WERI-Rb-1 (cell line): ENCODE measurements at regions not wholly inside any gene's neighbourhood (a gene's known extent, or its start where the extent isn't known, plus 50 kb on each side); places are given as distances from the start of the nearest gene placed in this dataset.
"Not testable (repeated sequence)": the region's sequence is repeated elsewhere in the genome, so short reads cannot be mapped to it uniquely, and the experiment has no call there.

Source experiments
- DNase-seq: peaks from one replicate; pipeline ENCODE4 v3.0.0-alpha.2; 2020
- H3K27ac ChIP-seq: fragments of 250-450 bp; sonication (Bioruptor Pico); 2 replicates; pipeline ENCODE4 v1.5.1; 2020; ENCODE audit warnings: mild to moderate bottlenecking, moderate library complexity
- H3K27me3 ChIP-seq: fragments of 250-450 bp; sonication (Bioruptor Pico); 2 replicates; pipeline ENCODE4 v1.5.1; 2021; ENCODE audit warnings: mild to moderate bottlenecking, low read depth, moderate library complexity; ENCODE audit not compliant: insufficient read depth, severe bottlenecking
- H3K36me3 ChIP-seq: fragments of 250-450 bp; sonication (Bioruptor Pico); 2 replicates; pipeline ENCODE4 v1.5.1; 2020; ENCODE audit warnings: mild to moderate bottlenecking, moderate library complexity
- H3K4me3 ChIP-seq: 2 replicates; pipeline ENCODE4 v1.5.1; 2011; ENCODE audit warnings: low read depth, mild to moderate bottlenecking, control low read depth, low read length
- H3K9me3 ChIP-seq: fragments of 250-450 bp; sonication (Bioruptor Pico); 2 replicates; pipeline ENCODE4 v1.5.1; 2021; ENCODE audit warnings: mild to moderate bottlenecking, moderate library complexity; ENCODE audit not compliant: severe bottlenecking
- TF ChIP-seq, protein P1 (sequence below): IDR thresholded peaks from 2 replicates; pipeline ENCODE4 v1.5.1; 2011; ENCODE audit warnings: low read depth, mild to moderate bottlenecking, control low read depth, inconsistent platforms, low read length

DNA sequence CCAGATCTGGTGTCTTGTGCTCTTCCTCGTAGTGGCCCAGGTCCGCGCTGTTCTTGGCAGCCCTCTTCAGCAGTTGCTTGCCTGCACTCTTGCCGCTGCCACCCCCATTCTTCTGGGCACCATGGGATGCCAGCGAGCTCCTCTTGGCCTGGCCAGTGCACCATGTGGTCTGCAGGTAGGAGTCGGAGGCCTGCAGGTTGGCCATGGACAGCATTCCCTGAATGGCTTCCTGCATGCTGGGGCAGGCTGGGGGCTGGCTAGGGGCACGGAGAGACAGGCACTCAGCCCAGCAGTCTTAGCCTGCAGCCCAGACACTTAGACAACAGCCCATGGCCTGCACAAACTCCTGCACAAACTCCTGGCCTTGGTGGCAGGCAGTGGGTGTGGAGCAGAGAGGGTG, 234.9 kb downstream of the TUBA3C start:
- Histone ChIP-seq H3K36me3 (no peaks in the 10 kb centered on the region), H3K4me3 (no peak overlapping the region), H3K9me3 (no peaks in the 10 kb centered on the region), H3K27ac (no peak overlapping the region), H3K27me3 (peaks cover 94% of the 10 kb centered on the region)
- DNase-seq, result no peak
- TF ChIP-seq, protein P1, sequence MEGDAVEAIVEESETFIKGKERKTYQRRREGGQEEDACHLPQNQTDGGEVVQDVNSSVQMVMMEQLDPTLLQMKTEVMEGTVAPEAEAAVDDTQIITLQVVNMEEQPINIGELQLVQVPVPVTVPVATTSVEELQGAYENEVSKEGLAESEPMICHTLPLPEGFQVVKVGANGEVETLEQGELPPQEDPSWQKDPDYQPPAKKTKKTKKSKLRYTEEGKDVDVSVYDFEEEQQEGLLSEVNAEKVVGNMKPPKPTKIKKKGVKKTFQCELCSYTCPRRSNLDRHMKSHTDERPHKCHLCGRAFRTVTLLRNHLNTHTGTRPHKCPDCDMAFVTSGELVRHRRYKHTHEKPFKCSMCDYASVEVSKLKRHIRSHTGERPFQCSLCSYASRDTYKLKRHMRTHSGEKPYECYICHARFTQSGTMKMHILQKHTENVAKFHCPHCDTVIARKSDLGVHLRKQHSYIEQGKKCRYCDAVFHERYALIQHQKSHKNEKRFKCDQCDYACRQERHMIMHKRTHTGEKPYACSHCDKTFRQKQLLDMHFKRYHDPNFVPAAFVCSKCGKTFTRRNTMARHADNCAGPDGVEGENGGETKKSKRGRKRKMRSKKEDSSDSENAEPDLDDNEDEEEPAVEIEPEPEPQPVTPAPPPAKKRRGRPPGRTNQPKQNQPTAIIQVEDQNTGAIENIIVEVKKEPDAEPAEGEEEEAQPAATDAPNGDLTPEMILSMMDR, result no peak

DNA sequence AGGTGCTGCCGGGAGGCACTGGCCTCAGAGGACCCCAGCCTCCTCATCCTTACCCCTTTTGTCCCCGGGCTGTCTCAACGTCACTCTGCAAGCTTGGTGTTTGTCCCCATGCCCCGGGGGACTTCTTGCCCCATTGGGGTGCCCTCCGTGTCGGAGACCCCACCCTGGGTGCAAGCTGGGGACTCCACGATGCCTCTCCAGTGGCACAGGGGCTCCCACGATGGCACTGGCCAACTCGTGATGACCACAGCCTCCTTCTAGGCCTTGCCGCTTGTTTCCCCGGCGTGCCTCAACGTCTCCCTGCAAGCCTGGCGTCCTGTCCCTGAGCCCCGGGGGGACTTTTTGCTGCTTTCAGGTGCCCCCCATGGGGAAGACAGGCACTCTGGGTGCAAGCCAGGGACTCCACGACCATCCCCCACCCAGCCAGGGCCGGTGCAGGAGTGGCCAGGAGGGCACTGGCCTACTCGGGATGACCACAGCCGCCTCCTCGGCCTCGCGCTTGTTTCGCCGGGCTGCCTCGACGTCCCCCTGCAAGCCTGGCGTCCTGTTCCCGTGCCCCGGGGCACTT, 237.0 kb downstream of the TUBA3C start:
- H3K36me3 ChIP-seq, result no peaks in the 10 kb centered on the region
- no peaks in the 10 kb centered on the region for H3K9me3 ChIP-seq
- TF ChIP-seq, protein P1, result no peak
- H3K27ac ChIP-seq, result no peak overlapping the region
- no peak for DNase-seq
- peaks cover 79% of the 10 kb centered on the region for H3K27me3 ChIP-seq
- no peak overlapping the region for H3K4me3 ChIP-seq

DNA sequence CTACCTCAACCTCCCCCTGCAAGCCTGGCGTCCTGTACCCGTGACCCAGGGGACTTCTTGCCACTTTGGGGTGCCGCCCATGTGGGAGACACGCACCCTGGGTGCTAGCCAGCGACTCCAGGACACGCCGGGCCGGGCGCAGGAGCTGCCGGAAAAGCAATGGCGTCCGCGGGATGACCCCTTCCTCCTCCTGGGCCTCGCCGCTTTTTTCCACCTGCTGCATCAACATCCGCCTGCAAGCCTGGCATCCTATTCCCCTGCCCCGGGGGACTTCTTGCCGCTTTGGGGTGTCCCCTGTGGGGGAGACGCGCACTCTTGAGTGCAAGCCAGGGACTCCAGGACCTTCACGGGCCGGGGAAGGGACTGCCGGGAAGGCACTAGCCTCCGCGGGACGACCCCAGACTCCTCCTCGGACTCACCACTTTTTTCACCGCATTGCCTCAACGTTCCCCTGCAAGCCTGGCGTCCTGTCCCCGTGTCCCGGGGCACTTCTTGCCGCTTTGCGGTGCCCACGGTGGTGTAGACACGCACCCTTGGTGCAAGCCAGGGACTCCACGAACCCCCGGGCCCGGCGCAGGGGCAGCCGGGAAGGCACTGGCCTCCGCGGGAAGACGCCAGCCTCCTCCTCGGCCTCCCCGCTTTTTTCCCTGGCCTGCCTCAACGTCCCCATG, 237.8 kb downstream of the TUBA3C start:
- Histone ChIP-seq H3K4me3 (no peak overlapping the region), H3K27ac (no peak overlapping the region), H3K27me3 (peaks cover 75% of the 10 kb centered on the region), H3K36me3 (no peaks in the 10 kb centered on the region), H3K9me3 (no peaks in the 10 kb centered on the region)
- DNase-seq, result no peak
- TF ChIP-seq, protein P1, result no peak

DNA sequence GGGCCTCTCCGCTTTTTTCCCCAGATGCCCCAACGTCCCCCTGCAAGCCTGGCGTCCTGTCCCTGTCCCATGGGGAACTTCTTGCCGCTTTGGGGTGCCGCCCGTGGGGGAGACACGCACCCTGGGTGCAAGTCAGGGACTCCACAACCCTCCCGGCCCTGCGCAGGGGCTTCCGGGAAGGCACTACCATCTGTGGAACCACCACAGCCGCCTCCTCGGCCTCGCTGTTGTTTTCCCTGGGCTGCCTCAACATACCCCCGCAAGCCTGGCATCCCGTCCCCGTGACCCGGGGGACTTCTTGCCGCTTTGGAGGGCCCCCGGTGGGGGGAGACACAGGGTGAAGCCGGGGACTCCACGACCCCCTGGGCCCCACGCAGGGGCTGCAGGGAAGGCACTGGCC, 238.4 kb downstream of the TUBA3C start:
- Histone ChIP-seq H3K36me3 (no peaks in the 10 kb centered on the region), H3K27ac (no peak overlapping the region), H3K9me3 (no peaks in the 10 kb centered on the region), H3K27me3 (peaks cover 73% of the 10 kb centered on the region), H3K4me3 (no peak overlapping the region)
- no peak for DNase-seq
- TF ChIP-seq, protein P1, result no peak

DNA sequence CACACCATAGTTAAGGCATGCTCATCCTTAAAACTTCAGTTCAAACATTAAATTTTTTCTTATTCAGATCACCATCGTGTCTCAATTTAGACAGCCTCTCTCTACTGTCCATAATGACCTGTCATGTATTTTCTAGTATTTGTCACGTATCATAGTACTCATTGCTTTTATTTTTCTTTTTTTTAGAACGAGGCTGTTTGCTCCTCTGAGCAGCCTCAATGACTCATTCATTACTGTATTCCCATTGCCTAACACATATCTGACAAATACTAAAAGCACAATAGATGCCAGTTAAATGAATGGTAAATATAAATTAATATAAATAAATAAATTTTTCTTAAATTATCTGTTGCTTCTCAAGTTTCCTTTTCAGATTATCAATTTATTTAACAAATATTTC, 245.5 kb downstream of the TUBA3C start:
- TF ChIP-seq, protein P1, result no peak
- Histone ChIP-seq H3K27me3 (peaks cover 64% of the 10 kb centered on the region), H3K4me3 (no peak overlapping the region), H3K36me3 (no peaks in the 10 kb centered on the region), H3K27ac (no peak overlapping the region), H3K9me3 (no peaks in the 10 kb centered on the region)
- no peak for DNase-seq

DNA sequence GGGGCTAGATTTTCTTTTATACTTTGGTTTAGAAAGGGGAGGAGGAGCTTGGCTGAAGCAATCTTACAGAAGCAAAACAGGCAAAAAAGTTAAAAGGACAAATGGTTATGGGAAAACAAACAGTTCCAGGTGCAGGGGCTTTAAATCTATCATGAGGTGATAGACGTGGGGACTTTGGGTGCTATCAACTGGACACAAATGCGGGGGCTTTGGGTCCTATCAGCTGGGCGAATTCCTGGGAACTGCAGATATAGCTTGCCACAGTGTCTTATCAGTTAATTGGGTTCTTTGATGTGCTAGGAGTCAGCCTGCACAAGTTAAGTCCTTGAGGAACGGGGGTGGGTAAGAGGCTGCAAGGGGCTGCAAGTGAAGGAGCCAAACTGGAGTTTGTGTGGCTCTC, 260.6 kb downstream of the TUBA3C start:
- TF ChIP-seq, protein P1, result no peak
- no peaks in the 10 kb centered on the region for H3K9me3 ChIP-seq
- H3K27ac ChIP-seq, result no peak overlapping the region
- H3K27me3 ChIP-seq, result peaks cover 14% of the 10 kb centered on the region
- DNase-seq, result no peak
- H3K36me3 ChIP-seq, result no peaks in the 10 kb centered on the region
- H3K4me3 ChIP-seq, result no peak overlapping the region

DNA sequence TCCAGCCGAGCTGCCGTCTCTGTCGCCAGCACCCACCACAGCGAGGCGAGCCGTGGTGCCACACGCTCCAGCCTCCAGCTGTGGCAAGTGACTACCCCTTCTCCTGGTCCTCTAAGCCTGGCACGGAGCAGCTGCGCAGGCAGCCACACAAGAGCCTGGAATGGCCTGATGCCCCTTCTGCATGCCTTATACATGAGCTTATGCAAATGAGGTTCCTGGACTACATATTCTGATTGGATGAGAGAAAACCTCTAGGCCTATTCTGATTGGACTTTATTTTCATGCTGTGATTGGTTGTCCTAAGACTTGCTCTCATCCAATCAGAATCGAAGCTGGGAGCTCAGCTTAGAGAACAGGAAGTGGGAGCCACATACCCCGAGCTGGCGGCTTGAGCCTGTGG, 276.5 kb downstream of the TUBA3C start:
- H3K4me3 ChIP-seq, DNase-seq, H3K9me3 ChIP-seq, H3K36me3 ChIP-seq, H3K27ac ChIP-seq, H3K27me3 ChIP-seq: not testable (repeated sequence)

DNA sequence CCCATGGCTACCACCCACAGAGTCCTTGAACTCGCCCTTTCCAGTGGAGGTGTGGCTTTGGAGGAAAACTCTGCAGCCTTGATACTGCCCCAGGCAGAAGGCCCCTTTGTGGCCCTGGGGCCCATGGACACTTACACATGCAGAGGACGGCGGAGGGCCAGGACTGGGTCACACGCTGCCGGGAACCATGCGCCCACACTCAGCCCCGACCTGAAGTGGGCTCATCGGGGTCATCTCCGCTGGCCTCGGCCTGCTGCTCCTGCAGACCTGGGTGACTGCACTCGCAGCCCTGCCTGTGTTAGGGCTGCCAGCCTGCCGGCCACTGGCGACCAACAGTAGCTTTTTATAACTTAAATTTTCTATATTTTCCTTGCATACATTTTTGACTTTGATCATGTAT, 286.2 kb downstream of the TUBA3C start:
- not testable (repeated sequence) for H3K4me3 ChIP-seq, H3K27ac ChIP-seq, H3K9me3 ChIP-seq, H3K36me3 ChIP-seq, DNase-seq
- peaks cover 16% of the 10 kb centered on the region for H3K27me3 ChIP-seq
